Common myeloid progenitor, CD34-positive (primary cell): ENCODE measurements at regions not wholly inside any gene's neighbourhood (a gene's known extent, or its start where the extent isn't known, plus 50 kb on each side); places are given as distances from the start of the nearest gene placed in this dataset.

Source experiments
- CTCF ChIA-PET: fragments of 350-600 bp; sonication (Branson Sonifier 250); formaldehyde crosslinking; loops from one replicate; lab custom pipeline; 2021; ENCODE audit warnings: antibody characterized with exemption; lab: Charles Lee
- POLR2A ChIA-PET: fragments of 350-600 bp; sonication (Branson Sonifier 250); formaldehyde crosslinking; loops from one replicate; lab custom pipeline; 2021; ENCODE audit warnings: antibody characterized with exemption; lab: Charles Lee
- DNase-seq, 3 donors: peaks; one replicate each; pipeline versions ENCODE4 v3.0.0 to v3.0.0-alpha.2; 2013
- H3K27ac ChIP-seq, 2 experiments: 1 replicate in 1 of 2; 2 replicates in 1 of 2; pipeline ENCODE4 v1.7.0; 2013; ENCODE audit warnings: inconsistent platforms in 2 of 2, low read length in 2 of 2, mild to moderate bottlenecking in 2 of 2, low read depth in 1 of 2, moderate library complexity in 1 of 2; ENCODE audit not compliant: severe bottlenecking in 2 of 2, insufficient read depth in 1 of 2, poor library complexity in 1 of 2
- H3K27me3 ChIP-seq, 5 experiments: replicated peaks in 2 of 5; 1 replicate in 3 of 5; 2 replicates in 2 of 5; pipeline versions ENCODE4 v1.6.1 to v1.7.0; 2013; ENCODE audit warnings: low read length in 4 of 5, mild to moderate bottlenecking in 2 of 5, moderate library complexity in 2 of 5, inconsistent platforms in 1 of 5; ENCODE audit not compliant: insufficient read depth in 5 of 5, control insufficient read depth in 4 of 5
- H3K36me3 ChIP-seq, 4 experiments: 1 replicate in 2 of 4; 2 replicates in 2 of 4; pipeline versions ENCODE4 v1.6.1 to v1.7.0; 2013; ENCODE audit warnings: low read length in 3 of 4, control low read depth in 1 of 4, mild to moderate bottlenecking in 1 of 4; ENCODE audit not compliant: control insufficient read depth in 4 of 4, insufficient read depth in 4 of 4
- H3K4me1 ChIP-seq, 4 experiments: 1 replicate in 3 of 4; 2 replicates in 1 of 4; pipeline versions ENCODE4 v1.6.1 to v1.7.1; 2013; ENCODE audit warnings: low read length in 3 of 4, mild to moderate bottlenecking in 3 of 4, control low read depth in 1 of 4, inconsistent platforms in 1 of 4, moderate library complexity in 1 of 4; ENCODE audit not compliant: control insufficient read depth in 4 of 4, insufficient read depth in 4 of 4; ENCODE audit errors: control extremely low read depth in 1 of 4
- H3K4me3 ChIP-seq, 7 experiments: 1 replicate in 4 of 7; 2 replicates in 3 of 7; pipeline versions ENCODE4 v1.5.1 to v1.7.0; 2013; ENCODE audit warnings: mild to moderate bottlenecking in 7 of 7, low read length in 6 of 7, moderate library complexity in 6 of 7, inconsistent platforms in 2 of 7, low read depth in 2 of 7, control low read depth in 1 of 7; ENCODE audit not compliant: insufficient read depth in 4 of 7, control insufficient read depth in 1 of 7; ENCODE audit errors: extremely low read depth in 1 of 7
- H3K9me3 ChIP-seq, 5 experiments: 1 replicate in 4 of 5; 2 replicates in 1 of 5; pipeline versions ENCODE4 v1.6.1 to v1.7.1; 2013; ENCODE audit warnings: low read length in 4 of 5, mild to moderate bottlenecking in 2 of 5, inconsistent platforms in 1 of 5, low read depth in 1 of 5, moderate library complexity in 1 of 5; ENCODE audit not compliant: control insufficient read depth in 4 of 5, insufficient read depth in 2 of 5; ENCODE audit errors: control extremely low read depth in 1 of 5
- WGBS: methylation state at CpG from one replicate; pipeline ENCODE4 v1.1.5; 2013; ENCODE audit not compliant: insufficient coverage; 5-methylcytosine and 5-hydroxymethylcytosine counted together

DNA sequence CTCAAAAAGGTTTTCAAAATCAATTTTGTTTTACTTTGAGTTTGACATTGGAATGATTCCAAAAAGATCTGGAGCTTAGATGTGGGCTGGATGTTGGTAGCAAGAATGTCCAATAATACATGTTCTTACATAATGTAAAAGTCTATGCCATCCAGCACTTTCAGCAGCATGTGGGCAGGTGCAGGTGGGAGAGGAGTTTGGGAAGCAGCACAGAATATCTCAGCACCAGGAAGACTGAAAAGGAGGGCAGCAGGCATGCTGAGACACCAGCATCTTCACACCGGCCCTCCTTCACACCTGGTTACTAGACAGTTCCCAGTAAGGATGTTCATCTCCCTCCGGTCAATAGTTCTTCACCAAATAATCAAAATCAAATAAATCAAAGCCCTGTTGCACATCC, 166.6 kb downstream of the ZBTB18 start:
- peaks cover 0 to 3% (median 0%) of the 10 kb centered on the region in 5 experiments for H3K9me3 ChIP-seq
- no peak for DNase-seq
- H3K27me3 ChIP-seq, result no peaks in the 10 kb centered on the region
- H3K27ac ChIP-seq, result no peak overlapping the region
- H3K4me1 ChIP-seq, result no peaks in the 10 kb centered on the region
- ChIA-PET POLR2A (interaction anchor here (0.7 kb wide), 1 partner anchor 275 kb away, joined by 4 read pairs; no protein-coding TSS in a partner anchor), CTCF (no interaction called here)
- no peak overlapping the region for H3K4me3 ChIP-seq
- WGBS, result 100% methylated on average over 1 of the region's 2 CpGs
- no peaks in the 10 kb centered on the region for H3K36me3 ChIP-seq

DNA sequence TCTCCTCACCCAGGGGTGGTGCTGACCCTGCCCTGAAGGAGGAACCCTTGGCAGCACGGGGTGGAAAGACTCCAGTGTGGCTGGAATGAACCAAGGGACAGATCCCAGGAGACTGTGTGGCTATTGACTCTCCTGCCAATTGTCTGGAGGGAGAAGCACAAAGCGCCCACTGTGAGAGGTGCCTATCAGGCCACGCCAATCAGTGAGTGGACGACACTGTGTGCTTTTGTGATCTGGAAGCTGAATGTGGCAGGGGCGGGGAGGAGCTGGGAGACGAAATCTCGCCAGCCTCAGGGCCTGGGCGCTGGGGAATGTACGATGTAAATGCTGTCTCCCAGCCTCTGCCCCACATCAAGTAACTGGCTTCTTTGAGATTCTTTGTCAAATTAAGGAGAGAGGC, 167.1 kb downstream of the ZBTB18 start:
- H3K4me3 ChIP-seq, result no peak overlapping the region
- POLR2A ChIA-PET, result interaction anchor here (0.6 to 0.7 kb wide), 2 partner anchors 275 to 467 kb away, joined by 4 read pairs; no protein-coding TSS in a partner anchor
- no peaks in the 10 kb centered on the region for H3K4me1 ChIP-seq
- H3K27me3 ChIP-seq, result no peaks in the 10 kb centered on the region
- DNase-seq, result no peak
- CTCF ChIA-PET, result no interaction called here
- no peaks in the 10 kb centered on the region for H3K36me3 ChIP-seq
- WGBS, result 97% methylated on average over 8 of the region's 9 CpGs
- no peak overlapping the region for H3K27ac ChIP-seq
- peaks cover 0 to 3% (median 0%) of the 10 kb centered on the region in 5 experiments for H3K9me3 ChIP-seq

DNA sequence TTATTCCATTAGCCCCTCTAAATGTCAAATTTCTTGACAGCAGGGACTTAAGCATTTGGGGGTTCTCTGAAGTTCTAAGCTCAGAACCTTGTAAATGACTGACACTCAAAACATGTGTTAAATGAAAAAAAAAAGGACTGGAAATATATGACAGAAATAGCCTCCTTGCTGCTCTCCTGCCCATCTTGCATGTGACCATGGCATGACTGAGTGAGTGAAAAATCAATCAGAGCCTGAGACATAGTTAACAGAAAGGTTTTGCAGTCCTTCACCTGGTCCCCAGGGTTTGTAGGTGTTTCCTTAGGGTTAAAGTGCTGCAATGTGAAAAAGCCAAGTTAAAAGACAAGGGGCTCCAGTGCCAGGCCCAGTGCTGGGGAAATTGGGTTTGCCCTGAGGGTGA, 168.1 kb downstream of the ZBTB18 start:
- H3K36me3 ChIP-seq, result no peaks in the 10 kb centered on the region
- H3K4me1 ChIP-seq, result peaks cover 0 to 5% (median 0%) of the 10 kb centered on the region in 4 experiments
- no peak for DNase-seq
- H3K9me3 ChIP-seq, result peaks cover 0 to 3% (median 0%) of the 10 kb centered on the region in 5 experiments
- H3K27ac ChIP-seq, result no peak overlapping the region
- H3K27me3 ChIP-seq, result no peaks in the 10 kb centered on the region
- CTCF ChIA-PET, result interaction anchor here (0.9 kb wide), 1 partner anchor 10 kb away, joined by 3 read pairs; no protein-coding TSS in a partner anchor
- POLR2A ChIA-PET, result interaction anchor here (0.6 kb wide), 1 partner anchor 468 kb away, joined by 4 read pairs; no protein-coding TSS in a partner anchor
- no peak overlapping the region for H3K4me3 ChIP-seq

DNA sequence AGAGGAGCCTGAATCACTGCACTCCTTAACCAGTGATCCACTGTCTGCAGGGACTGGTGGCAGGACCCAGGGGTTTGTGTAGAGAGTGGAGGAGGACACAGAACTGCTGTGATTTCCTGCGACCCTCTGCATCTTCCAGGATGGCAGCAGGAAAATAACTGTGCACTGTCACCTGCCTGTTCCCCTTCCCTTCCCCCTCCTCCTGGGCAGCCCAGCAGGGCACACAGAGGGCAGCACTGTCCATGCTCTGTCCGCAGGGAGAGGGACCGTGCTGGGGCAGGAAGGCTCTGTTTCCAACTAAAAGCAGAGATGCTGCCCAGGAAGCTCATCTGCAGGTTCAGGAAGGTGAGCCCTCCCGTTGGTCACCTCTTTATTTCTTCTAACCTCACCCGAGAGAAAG, 168.7 kb downstream of the ZBTB18 start:
- no peak overlapping the region for H3K27ac ChIP-seq
- POLR2A ChIA-PET, result no interaction called here
- H3K4me3 ChIP-seq, result no peak overlapping the region
- no peak for DNase-seq
- no peaks in the 10 kb centered on the region for H3K36me3 ChIP-seq
- CTCF ChIA-PET, result interaction anchor here (0.9 kb wide), 1 partner anchor 9 kb away, joined by 3 read pairs; no protein-coding TSS in a partner anchor
- H3K9me3 ChIP-seq, result peaks cover 0 to 3% (median 0%) of the 10 kb centered on the region in 5 experiments
- no peaks in the 10 kb centered on the region for H3K27me3 ChIP-seq
- WGBS, result 78% methylated on average over 5 of the region's 5 CpGs
- peaks cover 0 to 10% (median 3%) of the 10 kb centered on the region in 4 experiments for H3K4me1 ChIP-seq

DNA sequence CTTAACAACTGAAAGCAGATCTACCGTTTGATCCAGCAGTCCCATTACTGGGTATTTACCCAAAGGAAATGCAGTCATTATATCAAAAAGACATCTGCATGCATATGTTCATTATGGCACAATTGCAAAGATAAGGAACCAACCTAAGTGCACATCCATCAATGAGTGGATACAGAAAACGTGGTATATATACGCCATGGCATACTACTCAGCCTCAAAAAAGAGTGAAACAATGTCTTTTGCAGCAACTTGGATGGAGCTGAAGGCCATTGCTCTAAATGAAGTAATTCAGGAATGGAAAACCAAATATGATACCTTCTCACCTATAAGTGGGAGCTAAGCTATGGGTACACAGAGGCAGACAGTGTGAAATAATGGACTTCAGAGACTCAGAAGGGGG, 169.3 kb downstream of the ZBTB18 start:
- H3K36me3 ChIP-seq, result no peaks in the 10 kb centered on the region
- CTCF ChIA-PET, result no interaction called here
- H3K27me3 ChIP-seq, result no peaks in the 10 kb centered on the region
- H3K4me1 ChIP-seq, result peaks cover 0 to 16% (median 4%) of the 10 kb centered on the region in 4 experiments
- 50% methylated on average over 2 of the region's 3 CpGs for WGBS
- no peak overlapping the region for H3K4me3 ChIP-seq
- no peak for DNase-seq
- POLR2A ChIA-PET, result no interaction called here
- no peak overlapping the region for H3K27ac ChIP-seq
- H3K9me3 ChIP-seq, result peaks cover 0 to 1% (median 0%) of the 10 kb centered on the region in 5 experiments

DNA sequence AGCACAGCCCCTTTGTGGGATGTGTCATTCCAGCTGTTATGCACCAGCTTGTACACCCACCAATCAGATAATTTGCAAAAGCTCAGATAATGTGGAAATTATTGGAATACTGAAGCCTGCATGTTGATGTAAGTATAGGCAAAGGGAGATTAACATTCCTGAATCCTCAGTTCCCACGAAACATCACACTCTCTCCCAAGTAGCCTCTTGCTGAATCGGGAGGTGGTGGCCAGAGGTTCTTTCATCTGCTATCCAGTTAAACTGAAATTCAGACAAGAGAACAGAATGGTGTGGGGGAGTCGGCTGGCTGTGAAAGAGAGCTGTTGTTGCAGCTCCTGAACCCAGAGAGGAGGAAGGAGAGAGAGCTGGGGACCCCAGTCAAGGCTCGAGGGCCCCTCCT, 170.9 kb downstream of the ZBTB18 start:
- H3K9me3 ChIP-seq, result no peaks in the 10 kb centered on the region
- CTCF ChIA-PET, result interaction anchor here (1.3 kb wide), 1 partner anchor 16 kb away, joined by 3 read pairs; no protein-coding TSS in a partner anchor
- no peak overlapping the region for H3K27ac ChIP-seq
- POLR2A ChIA-PET, result no interaction called here
- no peaks in the 10 kb centered on the region for H3K36me3 ChIP-seq
- H3K4me3 ChIP-seq, result no peak overlapping the region
- 87% methylated on average over 3 of the region's 4 CpGs for WGBS
- no peak for DNase-seq
- no peaks in the 10 kb centered on the region for H3K27me3 ChIP-seq
- peaks cover 0 to 16% (median 4%) of the 10 kb centered on the region in 4 experiments for H3K4me1 ChIP-seq
